AG04449 (cell line): ENCODE measurements at regions not wholly inside any gene's neighbourhood (a gene's known extent, or its start where the extent isn't known, plus 50 kb on each side); places are given as distances from the start of the nearest gene placed in this dataset.

ENCODE experiments used
- CTCF ChIA-PET: fragments of 350-600 bp; formaldehyde crosslinking; extraction: SDS; loops from one replicate; lab custom pipeline; 2021; ENCODE audit warnings: antibody characterized with exemption; lab: Yijun Ruan, JAX
- POLR2A ChIA-PET: fragments of 400-600, 350-600 bp; formaldehyde crosslinking; extraction: SDS; loops from one replicate; lab custom pipeline; 2020; ENCODE audit warnings: antibody characterized with exemption, inconsistent platforms; lab: Yijun Ruan, JAX
- DNase-seq: peaks from one replicate; pipeline ENCODE4 v3.0.0-alpha.2; 2010; ENCODE audit warnings: low read depth, low spot score
- H3K4me3 ChIP-seq: 2 replicates; pipeline ENCODE4 v1.5.1; 2011; ENCODE audit warnings: low read depth, mild to moderate bottlenecking, control low read depth, low read length
- TF ChIP-seq, protein P1 (sequence below): IDR thresholded peaks from one replicate; pipeline ENCODE4 v1.5.1; 2011; ENCODE audit warnings: mild to moderate bottlenecking, moderate library complexity, low read length, control low read depth, inconsistent platforms; ENCODE audit not compliant: insufficient read depth; ENCODE audit errors: missing control alignments

DNA sequence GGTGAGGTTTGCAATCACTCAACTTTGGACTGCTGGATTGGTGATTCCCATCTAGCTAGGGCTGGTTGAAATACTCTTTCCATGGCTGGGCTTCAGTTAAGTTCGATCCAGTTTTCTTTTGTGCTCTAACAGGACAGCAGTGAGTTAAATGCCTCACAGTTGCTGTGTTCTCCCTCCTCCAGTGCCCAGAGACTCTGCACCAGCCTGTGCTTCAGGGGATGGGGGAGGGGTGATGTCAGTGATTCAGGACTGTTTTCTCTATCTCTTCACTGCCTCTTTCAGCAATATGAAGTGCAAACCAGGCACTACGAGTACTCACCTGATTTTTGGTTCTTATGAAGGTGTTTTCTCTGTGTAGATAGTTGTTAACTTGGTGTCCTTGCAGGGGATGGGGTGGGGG lies 88.2 kb upstream of the FAM83B start:
- no peak overlapping the region for H3K4me3 ChIP-seq
- ChIA-PET POLR2A (no interaction called here), CTCF (no interaction called here)
- TF ChIP-seq, protein P1, sequence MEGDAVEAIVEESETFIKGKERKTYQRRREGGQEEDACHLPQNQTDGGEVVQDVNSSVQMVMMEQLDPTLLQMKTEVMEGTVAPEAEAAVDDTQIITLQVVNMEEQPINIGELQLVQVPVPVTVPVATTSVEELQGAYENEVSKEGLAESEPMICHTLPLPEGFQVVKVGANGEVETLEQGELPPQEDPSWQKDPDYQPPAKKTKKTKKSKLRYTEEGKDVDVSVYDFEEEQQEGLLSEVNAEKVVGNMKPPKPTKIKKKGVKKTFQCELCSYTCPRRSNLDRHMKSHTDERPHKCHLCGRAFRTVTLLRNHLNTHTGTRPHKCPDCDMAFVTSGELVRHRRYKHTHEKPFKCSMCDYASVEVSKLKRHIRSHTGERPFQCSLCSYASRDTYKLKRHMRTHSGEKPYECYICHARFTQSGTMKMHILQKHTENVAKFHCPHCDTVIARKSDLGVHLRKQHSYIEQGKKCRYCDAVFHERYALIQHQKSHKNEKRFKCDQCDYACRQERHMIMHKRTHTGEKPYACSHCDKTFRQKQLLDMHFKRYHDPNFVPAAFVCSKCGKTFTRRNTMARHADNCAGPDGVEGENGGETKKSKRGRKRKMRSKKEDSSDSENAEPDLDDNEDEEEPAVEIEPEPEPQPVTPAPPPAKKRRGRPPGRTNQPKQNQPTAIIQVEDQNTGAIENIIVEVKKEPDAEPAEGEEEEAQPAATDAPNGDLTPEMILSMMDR: no peak
- DNase-seq: no peak

DNA sequence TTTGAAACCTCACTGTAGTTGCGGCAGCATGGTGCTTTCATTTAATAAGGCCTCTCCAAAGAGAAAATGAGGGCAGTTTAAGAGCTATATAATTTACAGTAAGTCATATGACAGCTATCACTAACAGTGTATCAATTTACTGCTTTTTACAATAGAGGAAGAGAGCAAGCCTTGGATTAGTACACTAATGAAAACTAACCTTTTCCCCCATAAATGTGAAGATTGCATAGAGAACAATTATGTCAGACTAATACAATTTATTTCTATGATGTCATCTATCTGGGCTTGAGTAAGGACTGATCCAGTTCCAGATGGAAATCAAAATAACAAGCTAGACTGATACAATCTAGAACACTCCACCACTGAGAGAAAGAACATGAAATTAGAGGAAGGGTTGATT lies 78.1 kb upstream of the FAM83B start:
- CTCF ChIA-PET: no interaction called here
- TF ChIP-seq, protein P1: no peak

DNA sequence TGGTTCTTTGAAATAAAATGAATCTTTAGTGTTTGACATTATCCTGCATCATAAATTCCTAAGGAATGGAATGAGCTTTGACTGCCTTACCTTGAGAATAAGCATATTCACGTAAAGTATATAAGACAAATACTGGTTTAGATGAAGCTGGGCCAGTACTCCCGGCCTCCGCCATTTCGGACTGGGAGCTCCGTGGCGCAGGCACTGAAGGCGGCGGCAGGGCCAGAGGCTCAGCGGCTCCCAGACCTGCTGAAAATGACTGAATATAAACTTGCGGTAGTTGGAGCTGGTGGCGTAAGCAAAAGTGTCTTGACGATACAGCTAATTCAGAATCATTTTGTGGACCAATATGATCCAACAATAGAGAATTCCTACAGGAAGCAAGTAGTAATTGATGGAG lies 76.2 kb upstream of the FAM83B start:
- CTCF ChIA-PET: no interaction called here
- POLR2A ChIA-PET: interaction anchor here (0.7 kb wide), 1 partner anchor 20 kb away, joined by 6 read pairs; no protein-coding TSS in a partner anchor
- no peak for DNase-seq
- TF ChIP-seq, protein P1: no peak
- no peak overlapping the region for H3K4me3 ChIP-seq

More for the DNA sequence above, 78.1 kb upstream of the FAM83B start:
- H3K4me3 ChIP-seq: no peak overlapping the region
- POLR2A ChIA-PET: no interaction called here
- no peak for DNase-seq

DNA sequence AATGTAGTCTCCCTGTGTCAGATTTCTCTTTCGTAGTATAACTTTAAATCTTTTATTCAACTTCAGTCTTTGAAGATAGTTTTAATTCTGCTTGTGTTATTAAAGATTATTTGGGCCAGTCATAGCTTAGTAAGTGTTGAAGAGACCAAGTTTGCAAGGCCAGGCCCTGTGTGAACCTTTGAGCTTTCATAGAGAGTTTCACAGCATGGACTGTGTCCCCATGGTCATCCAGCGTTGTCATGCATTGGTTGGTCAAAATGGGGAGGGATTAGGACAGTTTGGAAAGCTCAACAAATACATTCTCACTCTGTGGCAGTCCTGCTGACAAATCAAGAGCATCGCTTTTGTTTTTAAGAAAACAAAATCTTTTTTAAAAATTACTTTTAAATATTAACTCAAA lies 74.6 kb upstream of the FAM83B start:
- ChIA-PET POLR2A (no interaction called here), CTCF (no interaction called here)
- TF ChIP-seq, protein P1: no peak
- H3K4me3 ChIP-seq: no peak overlapping the region
- DNase-seq: no peak

DNA sequence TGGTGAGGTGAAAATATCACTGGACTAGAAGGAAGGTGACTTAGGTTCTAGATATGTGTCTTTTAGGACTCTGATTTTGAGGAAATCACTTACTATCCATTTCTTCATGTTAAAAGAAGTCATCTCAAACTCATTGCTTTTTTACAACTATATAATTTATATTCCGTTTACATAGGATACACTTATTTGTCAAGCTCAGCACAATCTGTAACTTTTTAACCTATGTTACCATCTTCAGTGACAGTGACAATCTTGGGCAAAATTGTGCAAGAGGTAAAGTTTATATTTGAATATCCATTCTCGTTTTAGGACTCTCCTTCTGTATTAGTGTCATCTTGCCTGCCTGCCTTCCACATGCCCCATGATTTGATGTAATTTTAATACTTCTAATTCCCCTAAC lies 74.0 kb upstream of the FAM83B start:
- DNase-seq: no peak
- ChIA-PET POLR2A (no interaction called here), CTCF (no interaction called here)
- no peak overlapping the region for H3K4me3 ChIP-seq
- TF ChIP-seq, protein P1: no peak

DNA sequence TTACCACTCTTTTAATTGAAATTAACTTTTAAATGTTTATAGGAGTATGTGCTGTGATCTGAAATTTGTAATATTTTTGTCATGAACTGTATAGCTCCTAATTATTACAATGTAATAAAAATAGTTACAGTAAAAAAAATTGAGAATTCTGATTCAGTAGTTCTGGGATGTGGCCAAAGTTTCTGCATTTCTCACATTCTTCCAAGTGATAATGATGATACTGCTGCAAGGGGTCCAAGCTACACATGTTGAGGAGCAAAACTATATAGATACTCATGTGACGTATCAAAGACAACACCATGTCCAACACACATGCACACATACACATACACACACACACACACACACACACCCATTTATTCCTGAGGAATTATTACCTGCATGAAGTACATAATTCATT lies 71.0 kb upstream of the FAM83B start:
- ChIA-PET CTCF (interaction anchor here (0.9 kb wide), 1 partner anchor 57 kb away, joined by 3 read pairs; no protein-coding TSS in a partner anchor), POLR2A (no interaction called here)
- peak; percentile 4 for DNase-seq
- TF ChIP-seq, protein P1: no peak
- no peak overlapping the region for H3K4me3 ChIP-seq
